HuH-7 (cell line): ENCODE measurements at regions not wholly inside any gene's neighbourhood (a gene's known extent, or its start where the extent isn't known, plus 50 kb on each side); places are given as distances from the start of the nearest gene placed in this dataset.

Source experiments
- DNase-seq: peaks from one replicate; pipeline ENCODE4 v3.0.0; 2011; ENCODE audit warnings: low spot score

- DNase-seq = no peak
Observed at GRCh38 chr2:47236503-47237215, 60.3 kb upstream of the CALM2 start.

GRCh38 chr2:47235132-47235531 lies 58.8 kb upstream of the CALM2 start:
- DNase-seq = no peak

GRCh38 chr2:47234456-47234855 lies 58.1 kb upstream of the CALM2 start:
- no peak for DNase-seq

- no peak for DNase-seq
Observed at GRCh38 chr2:47232738-47233415, 56.6 kb upstream of the CALM2 start.

- no peak for DNase-seq
Observed at GRCh38 chr2:47230418-47230817, 54.1 kb upstream of the CALM2 start.

GRCh38 chr2:47227532-47228279 lies 51.4 kb upstream of the CALM2 start:
- no peak for DNase-seq

GRCh38 chr2:47226923-47227220 lies 50.6 kb upstream of the CALM2 start:
- no peak for DNase-seq

GRCh38 chr2:47226132-47226922 lies 50.0 kb upstream of the CALM2 start:
- DNase-seq = no peak
